Lung (tissue), 11 donors: ENCODE measurements at regions not wholly inside any gene's neighbourhood (a gene's known extent, or its start where the extent isn't known, plus 50 kb on each side); places are given as distances from the start of the nearest gene placed in this dataset.

Experiments
- ATAC-seq: fragments of 200-7000 bp; cut with Tn5 transposase; one replicate; pipeline ENCODE4 v1.9.1; 2020; ENCODE audit warnings: moderate number of reproducible peaks; ENCODE audit not compliant: insufficient read depth, low FRiP score
- DNase-seq, 3 donors: peaks; one replicate each; pipeline ENCODE4 v3.0.0-alpha.2; 2013 to 2017
- H3K27ac ChIP-seq, 2 donors: one replicate each; pipeline ENCODE4 v1.5.1; 2013; ENCODE audit warnings: mild to moderate bottlenecking in 2 of 2, moderate library complexity in 2 of 2, control low read depth in 1 of 2, inconsistent platforms in 1 of 2, low read depth in 1 of 2, low read length in 1 of 2
- H3K27me3 ChIP-seq, 3 donors: one replicate each; pipeline ENCODE4 v1.5.1; 2013; ENCODE audit warnings: low read length in 2 of 3; ENCODE audit not compliant: control insufficient read depth in 3 of 3, insufficient read depth in 3 of 3
- H3K36me3 ChIP-seq, 4 donors: one replicate each; pipeline ENCODE4 v1.5.1; 2013; ENCODE audit warnings: low read length in 4 of 4, mild to moderate bottlenecking in 1 of 4, moderate library complexity in 1 of 4; ENCODE audit not compliant: control insufficient read depth in 4 of 4, insufficient read depth in 4 of 4
- H3K4me1 ChIP-seq, 5 donors: one replicate each; pipeline ENCODE4 v1.5.1; 2013; ENCODE audit warnings: low read length in 5 of 5, mild to moderate bottlenecking in 2 of 5, moderate library complexity in 1 of 5; ENCODE audit not compliant: control insufficient read depth in 5 of 5, insufficient read depth in 5 of 5
- H3K4me3 ChIP-seq: one replicate; pipeline ENCODE4 v1.5.1; 2013; ENCODE audit warnings: mild to moderate bottlenecking, control low read depth, moderate library complexity
- H3K9ac ChIP-seq, 2 donors: one replicate each; pipeline ENCODE4 v1.5.1; 2013; ENCODE audit warnings: low read length in 2 of 2, control low read depth in 1 of 2; ENCODE audit not compliant: insufficient read depth in 1 of 2
- H3K9me3 ChIP-seq, 4 donors: one replicate each; pipeline ENCODE4 v1.5.1; 2013; ENCODE audit warnings: low read length in 3 of 4, mild to moderate bottlenecking in 1 of 4, moderate library complexity in 1 of 4; ENCODE audit not compliant: control insufficient read depth in 4 of 4, insufficient read depth in 3 of 4
- WGBS, 2 donors: extraction: QIAGEN DNeasy Blood & Tissue Kit; methylation state at CpG; one replicate each; pipeline ENCODE4 v1.1.7; 2013; 5-methylcytosine and 5-hydroxymethylcytosine counted together
- TF ChIP-seq, protein P1 (sequence below): IDR thresholded peaks from 2 replicates; pipeline ENCODE4 v1.5.1; 2012; ENCODE audit warnings: mild to moderate bottlenecking; ENCODE audit errors: control extremely low read depth, extremely low read depth
- donor health status: control.
- donor health status: control.
- donor health status: Bipolar disorder and iron deficiency.
- donor health status: healthy.
- donor health status: DM: yes; HTN: yes; CAD: no.

- Histone ChIP-seq H3K36me3 (no peaks in the 10 kb centered on the region), H3K9ac (no peak overlapping the region), H3K27me3 (no peaks in the 10 kb centered on the region), H3K4me3 (no peak overlapping the region), H3K27ac (no peak overlapping the region), H3K9me3 (no peaks in the 10 kb centered on the region), H3K4me1 (no peaks in the 10 kb centered on the region)
- 75 to 93% methylated on average over 3 of the region's 3 CpGs for WGBS, 2 donors
- DNase-seq (no peak), ATAC-seq (no peak)
- TF ChIP-seq, protein P1, sequence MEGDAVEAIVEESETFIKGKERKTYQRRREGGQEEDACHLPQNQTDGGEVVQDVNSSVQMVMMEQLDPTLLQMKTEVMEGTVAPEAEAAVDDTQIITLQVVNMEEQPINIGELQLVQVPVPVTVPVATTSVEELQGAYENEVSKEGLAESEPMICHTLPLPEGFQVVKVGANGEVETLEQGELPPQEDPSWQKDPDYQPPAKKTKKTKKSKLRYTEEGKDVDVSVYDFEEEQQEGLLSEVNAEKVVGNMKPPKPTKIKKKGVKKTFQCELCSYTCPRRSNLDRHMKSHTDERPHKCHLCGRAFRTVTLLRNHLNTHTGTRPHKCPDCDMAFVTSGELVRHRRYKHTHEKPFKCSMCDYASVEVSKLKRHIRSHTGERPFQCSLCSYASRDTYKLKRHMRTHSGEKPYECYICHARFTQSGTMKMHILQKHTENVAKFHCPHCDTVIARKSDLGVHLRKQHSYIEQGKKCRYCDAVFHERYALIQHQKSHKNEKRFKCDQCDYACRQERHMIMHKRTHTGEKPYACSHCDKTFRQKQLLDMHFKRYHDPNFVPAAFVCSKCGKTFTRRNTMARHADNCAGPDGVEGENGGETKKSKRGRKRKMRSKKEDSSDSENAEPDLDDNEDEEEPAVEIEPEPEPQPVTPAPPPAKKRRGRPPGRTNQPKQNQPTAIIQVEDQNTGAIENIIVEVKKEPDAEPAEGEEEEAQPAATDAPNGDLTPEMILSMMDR: no peak
These were observed 853.4 kb downstream of the KCNJ2 start for GRCh38 chr17:71022758-71023157.

- H3K9me3 ChIP-seq: no peaks in the 10 kb centered on the region
- H3K27ac ChIP-seq: no peak overlapping the region
- WGBS, 2 donors: 54 to 62% methylated on average over 8 of the region's 8 CpGs
- TF ChIP-seq, protein P1: no peak
- no peak for ATAC-seq
- H3K4me3 ChIP-seq: no peak overlapping the region
- no peak overlapping the region for H3K9ac ChIP-seq
- no peaks in the 10 kb centered on the region for H3K27me3 ChIP-seq
- H3K4me1 ChIP-seq: no peaks in the 10 kb centered on the region
- peak in 2 of 3 donors; percentile 14 to 37 for DNase-seq
- H3K36me3 ChIP-seq: no peaks in the 10 kb centered on the region
These were observed 854.1 kb downstream of the KCNJ2 start for GRCh38 chr17:71023249-71024030.

- peak in 1 of 3 donors; percentile 9 for DNase-seq
- no peaks in the 10 kb centered on the region for H3K9me3 ChIP-seq
- no peak for ATAC-seq
- no peak overlapping the region for H3K4me3 ChIP-seq
- H3K27ac ChIP-seq: no peak overlapping the region
- no peaks in the 10 kb centered on the region for H3K4me1 ChIP-seq
- no peak overlapping the region for H3K9ac ChIP-seq
- no peaks in the 10 kb centered on the region for H3K36me3 ChIP-seq
- H3K27me3 ChIP-seq: no peaks in the 10 kb centered on the region
- TF ChIP-seq, protein P1: no peak
- 72 to 86% methylated on average over 3 of the region's 3 CpGs for WGBS, 2 donors
These were observed 854.8 kb downstream of the KCNJ2 start for GRCh38 chr17:71024172-71024571.
